Fibroblast of lung (primary cell): ENCODE measurements at regions not wholly inside any gene's neighbourhood (a gene's known extent, or its start where the extent isn't known, plus 50 kb on each side); places are given as distances from the start of the nearest gene placed in this dataset.

ENCODE experiments used
- EZH2 ChIP-seq: IDR thresholded peaks from 2 replicates; pipeline ENCODE4 v1.5.1; 2012; ENCODE audit warnings: low read length, control low read depth, mild to moderate bottlenecking; ENCODE audit errors: missing control alignments
- TF ChIP-seq, protein P1 (sequence below), 2 donors: IDR thresholded peaks in 1 of 2; conservative IDR thresholded peaks in 1 of 2; 1 replicate in 1 of 2; 2 replicates in 1 of 2; pipeline ENCODE4 v1.5.1; 2011 to 2012; ENCODE audit warnings: low read length in 2 of 2, control low read depth in 1 of 2, inconsistent platforms in 1 of 2, low read depth in 1 of 2, mild to moderate bottlenecking in 1 of 2

DNA sequence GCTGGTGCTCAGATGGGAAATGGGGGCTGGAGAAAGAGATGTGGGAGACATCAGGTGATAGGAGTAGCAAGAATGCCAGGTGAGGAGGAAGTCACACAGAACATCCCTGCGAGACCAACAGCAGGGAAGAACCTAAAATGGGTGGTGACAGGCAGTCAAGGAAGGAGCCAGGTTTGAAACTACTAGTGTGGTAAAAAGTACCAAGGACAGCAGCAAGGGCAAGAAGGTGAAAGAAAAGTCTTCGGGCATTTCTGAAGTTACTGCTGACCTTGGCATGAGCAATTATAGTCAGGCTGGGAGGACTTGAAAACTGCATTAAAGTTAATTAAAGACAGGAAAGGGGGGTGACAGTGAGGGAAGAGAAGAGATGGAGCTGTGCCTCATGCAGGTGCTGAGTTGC, 410.4 kb downstream of the RAD51AP2 start:
- TF ChIP-seq, protein P1, sequence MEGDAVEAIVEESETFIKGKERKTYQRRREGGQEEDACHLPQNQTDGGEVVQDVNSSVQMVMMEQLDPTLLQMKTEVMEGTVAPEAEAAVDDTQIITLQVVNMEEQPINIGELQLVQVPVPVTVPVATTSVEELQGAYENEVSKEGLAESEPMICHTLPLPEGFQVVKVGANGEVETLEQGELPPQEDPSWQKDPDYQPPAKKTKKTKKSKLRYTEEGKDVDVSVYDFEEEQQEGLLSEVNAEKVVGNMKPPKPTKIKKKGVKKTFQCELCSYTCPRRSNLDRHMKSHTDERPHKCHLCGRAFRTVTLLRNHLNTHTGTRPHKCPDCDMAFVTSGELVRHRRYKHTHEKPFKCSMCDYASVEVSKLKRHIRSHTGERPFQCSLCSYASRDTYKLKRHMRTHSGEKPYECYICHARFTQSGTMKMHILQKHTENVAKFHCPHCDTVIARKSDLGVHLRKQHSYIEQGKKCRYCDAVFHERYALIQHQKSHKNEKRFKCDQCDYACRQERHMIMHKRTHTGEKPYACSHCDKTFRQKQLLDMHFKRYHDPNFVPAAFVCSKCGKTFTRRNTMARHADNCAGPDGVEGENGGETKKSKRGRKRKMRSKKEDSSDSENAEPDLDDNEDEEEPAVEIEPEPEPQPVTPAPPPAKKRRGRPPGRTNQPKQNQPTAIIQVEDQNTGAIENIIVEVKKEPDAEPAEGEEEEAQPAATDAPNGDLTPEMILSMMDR (conservative IDR thresholded peaks at IDR 0.05 in 1 of 2, IDR thresholded peaks at IDR 0.05 in 1 of 2; ENCODE audit: low read depth in 1 of 2, low read length in 2 of 2): no peak
- TF ChIP-seq EZH2: no peak
